Esophagus squamous epithelium (tissue), 4 donors: ENCODE measurements at regions not wholly inside any gene's neighbourhood (a gene's known extent, or its start where the extent isn't known, plus 50 kb on each side); places are given as distances from the start of the nearest gene placed in this dataset.

ENCODE experiments used
- POLR2A ChIP-seq, 4 donors: fragments of 450-650 bp; IDR thresholded peaks; one replicate each; pipeline ENCODE4 v1.6.1; 2017; ENCODE audit warnings: antibody characterized with exemption in 4 of 4, mild to moderate bottlenecking in 4 of 4, moderate library complexity in 3 of 4
- TF ChIP-seq, protein P1 (sequence below), 6 experiments: fragments of 450-650 bp in 4 of 6; fragments of 200-600 bp in 2 of 6; sonication (generic) in 2 of 6; IDR thresholded peaks; one replicate each; pipeline ENCODE4 v1.5.1; 2016 to 2019; ENCODE audit warnings: antibody characterized with exemption in 6 of 6, mild to moderate bottlenecking in 4 of 6, moderate library complexity in 4 of 6

DNA sequence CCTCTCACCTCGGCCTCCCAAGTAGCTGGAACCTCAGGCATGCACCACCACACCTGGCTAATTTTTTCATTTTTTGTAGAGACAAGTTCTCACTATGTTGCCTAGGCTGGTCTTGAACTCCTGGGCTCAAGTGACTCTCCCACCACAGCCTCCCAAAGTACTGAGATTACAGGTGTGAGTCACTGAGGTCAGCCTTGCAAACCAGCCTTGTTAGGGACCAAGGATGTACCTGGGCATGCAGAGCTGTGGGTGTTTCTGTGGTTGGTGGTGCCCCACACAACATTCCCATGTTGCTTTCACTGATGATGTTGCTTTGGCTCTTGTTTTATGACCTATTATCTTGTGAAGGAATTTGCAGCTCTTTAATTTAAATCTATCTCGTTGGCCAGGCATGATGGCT, 54.8 kb downstream of the OTUD1 start:
- TF ChIP-seq, protein P1, sequence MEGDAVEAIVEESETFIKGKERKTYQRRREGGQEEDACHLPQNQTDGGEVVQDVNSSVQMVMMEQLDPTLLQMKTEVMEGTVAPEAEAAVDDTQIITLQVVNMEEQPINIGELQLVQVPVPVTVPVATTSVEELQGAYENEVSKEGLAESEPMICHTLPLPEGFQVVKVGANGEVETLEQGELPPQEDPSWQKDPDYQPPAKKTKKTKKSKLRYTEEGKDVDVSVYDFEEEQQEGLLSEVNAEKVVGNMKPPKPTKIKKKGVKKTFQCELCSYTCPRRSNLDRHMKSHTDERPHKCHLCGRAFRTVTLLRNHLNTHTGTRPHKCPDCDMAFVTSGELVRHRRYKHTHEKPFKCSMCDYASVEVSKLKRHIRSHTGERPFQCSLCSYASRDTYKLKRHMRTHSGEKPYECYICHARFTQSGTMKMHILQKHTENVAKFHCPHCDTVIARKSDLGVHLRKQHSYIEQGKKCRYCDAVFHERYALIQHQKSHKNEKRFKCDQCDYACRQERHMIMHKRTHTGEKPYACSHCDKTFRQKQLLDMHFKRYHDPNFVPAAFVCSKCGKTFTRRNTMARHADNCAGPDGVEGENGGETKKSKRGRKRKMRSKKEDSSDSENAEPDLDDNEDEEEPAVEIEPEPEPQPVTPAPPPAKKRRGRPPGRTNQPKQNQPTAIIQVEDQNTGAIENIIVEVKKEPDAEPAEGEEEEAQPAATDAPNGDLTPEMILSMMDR (IDR thresholded peaks at IDR 0.05) = no peak
- no peak for TF ChIP-seq POLR2A (IDR thresholded peaks at IDR 0.05)
